ENCODE measurements at regions not wholly inside any gene's neighbourhood (a gene's known extent, or its start where the extent isn't known, plus 50 kb on each side); places are given as distances from the start of the nearest gene placed in this dataset.

DNA sequence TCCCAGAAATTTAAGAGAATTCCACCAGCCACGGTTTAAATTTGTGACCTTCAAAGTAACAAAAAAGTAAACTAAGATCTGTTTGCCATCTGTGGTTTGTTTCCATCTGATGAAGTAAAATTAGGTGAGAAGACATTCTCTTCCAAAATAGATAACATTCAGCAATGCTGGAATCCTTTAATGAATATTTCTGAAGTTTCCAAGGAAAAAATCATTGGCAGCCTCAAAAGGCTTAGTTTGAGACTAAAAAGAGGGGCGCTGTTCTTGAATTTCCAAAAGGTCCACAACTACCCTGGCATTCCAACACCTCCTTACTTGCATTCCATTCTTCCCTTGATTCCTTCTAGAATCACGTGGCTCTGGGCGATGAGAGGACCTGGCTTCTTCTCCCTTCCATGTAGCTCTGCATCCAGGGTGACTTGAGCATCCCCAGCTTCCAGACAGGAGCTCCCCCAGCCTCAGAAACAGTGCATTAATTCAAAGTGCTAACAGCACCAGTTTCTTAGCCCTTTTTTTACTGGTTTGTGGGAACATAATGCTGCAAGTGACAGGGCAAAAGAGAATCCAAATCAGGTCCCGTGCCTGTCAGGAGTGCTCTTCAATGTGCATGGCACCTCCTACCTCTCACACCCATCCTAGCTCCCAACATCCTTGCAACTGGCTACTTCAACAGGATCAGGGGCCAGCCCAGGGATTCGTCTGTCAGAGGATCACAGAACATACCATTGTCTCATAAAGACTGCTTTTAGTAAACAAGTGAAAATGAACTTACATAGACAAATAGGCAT lies 191.5 kb upstream of the S1PR3 start:
- no peak for DNase-seq

DNA sequence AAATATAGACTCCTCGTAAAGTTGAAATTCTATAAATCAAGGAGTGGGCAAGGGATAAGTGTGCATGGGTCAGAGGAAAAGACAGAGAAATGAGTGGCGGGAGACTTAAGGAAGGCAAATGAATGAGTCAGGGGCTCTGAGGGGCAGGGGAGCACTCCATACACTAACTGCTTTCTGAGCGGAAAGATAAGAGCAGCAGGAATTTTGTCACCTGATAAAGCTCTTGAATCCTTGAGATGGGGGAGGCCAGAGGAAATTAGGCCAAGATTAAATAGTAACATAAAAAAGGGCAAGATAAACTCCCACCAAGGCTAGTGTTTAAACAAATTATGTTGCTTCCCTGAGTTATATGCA lies 191.0 kb upstream of the S1PR3 start:
- DNase-seq, result no peak

DNA sequence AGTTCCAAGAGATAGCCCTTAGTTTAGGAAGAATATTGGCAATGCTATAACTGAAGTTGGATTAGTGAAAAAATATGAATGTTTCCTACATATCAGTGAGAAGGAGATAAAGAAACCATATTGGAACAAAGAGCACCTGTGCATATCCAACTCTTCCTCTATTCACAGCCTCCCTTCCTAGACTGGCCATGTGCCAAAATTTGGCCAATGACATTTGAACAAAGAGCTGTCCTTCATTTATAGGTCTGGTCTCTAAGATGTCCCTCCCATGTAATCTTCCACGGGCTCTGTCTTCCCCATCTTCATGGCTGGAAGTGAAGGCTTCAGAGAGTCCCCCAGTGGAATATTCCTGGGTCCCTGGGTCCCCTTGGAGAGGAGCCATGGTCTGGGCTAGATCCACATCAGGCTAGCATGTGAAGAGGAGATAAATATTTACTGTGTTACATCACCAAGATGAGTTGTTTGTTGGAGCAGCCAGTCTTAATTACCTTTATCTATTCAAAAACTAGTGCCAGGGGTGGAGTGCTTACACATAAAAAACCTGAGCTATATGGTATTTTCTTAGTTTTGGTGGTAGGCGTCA lies 190.0 kb upstream of the S1PR3 start:
- no peak for DNase-seq

DNA sequence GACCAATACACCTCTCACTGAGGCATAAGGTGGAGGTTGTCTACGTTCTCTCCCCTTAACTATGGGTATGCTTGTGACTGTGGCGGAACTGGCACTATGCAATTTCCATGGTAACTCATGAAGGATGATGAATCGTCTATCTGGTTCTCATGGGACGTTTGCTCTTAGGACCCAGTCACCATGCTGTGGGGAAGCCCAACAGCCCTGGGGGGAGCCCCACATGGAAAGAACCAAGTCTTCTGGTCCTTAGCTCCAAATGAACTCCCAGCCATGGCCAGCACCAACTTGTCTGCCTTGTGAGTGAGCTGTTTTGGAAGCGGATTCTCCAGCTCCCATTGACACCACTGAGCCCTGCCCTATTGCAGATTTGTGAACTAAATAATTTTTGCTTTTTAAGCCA lies 188.7 kb upstream of the S1PR3 start:
- no peak for DNase-seq

DNA sequence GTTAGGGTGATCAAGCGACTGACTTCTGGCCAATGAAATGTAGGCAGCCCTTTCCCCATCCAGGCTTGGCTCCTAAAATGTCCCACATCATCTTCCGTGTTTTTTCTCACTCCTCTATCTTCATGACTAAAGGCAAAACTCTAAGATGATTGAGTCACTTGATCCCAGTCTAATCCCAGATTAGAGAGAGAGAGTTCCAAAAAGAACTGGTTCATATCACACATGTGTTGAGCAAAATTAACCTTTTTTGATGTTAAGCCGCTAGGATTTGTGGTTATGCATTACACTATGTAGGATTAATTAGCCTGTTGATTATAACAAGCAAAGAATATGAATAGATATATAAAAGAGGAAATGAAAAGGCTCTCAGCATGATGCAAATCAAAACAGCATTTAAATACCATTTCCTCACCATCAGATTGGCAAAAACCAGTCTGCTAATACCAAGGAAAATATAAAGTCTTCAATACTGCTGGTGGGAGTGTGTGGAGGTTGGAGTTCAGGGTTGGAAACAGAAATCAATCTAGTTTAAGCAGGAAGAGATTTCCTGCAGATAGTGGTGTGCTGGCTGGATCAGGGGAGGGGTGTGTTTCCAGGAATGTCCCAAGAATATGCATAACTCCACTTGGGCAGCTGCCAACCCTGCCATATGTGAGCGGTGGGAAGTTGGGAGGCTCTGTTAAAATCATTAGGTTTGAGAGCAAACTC lies 187.6 kb upstream of the S1PR3 start:
- DNase-seq, result no peak

DNA sequence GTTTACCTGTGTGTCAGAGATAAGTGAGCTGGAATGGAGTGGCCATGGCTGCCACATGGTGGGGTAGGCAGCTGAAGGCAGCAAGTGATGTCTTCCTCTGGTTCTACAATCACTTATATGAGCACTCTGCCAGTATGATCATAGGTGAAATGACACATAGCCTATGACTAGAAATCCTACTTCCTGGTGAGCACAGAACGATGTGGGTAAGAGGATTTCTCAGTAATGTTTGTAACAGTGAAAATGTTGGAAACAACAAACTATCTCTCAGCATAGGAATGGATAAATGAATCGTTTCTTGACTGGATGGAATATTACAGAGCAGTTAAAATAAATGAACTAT lies 187.0 kb upstream of the S1PR3 start:
- DNase-seq, result no peak

DNA sequence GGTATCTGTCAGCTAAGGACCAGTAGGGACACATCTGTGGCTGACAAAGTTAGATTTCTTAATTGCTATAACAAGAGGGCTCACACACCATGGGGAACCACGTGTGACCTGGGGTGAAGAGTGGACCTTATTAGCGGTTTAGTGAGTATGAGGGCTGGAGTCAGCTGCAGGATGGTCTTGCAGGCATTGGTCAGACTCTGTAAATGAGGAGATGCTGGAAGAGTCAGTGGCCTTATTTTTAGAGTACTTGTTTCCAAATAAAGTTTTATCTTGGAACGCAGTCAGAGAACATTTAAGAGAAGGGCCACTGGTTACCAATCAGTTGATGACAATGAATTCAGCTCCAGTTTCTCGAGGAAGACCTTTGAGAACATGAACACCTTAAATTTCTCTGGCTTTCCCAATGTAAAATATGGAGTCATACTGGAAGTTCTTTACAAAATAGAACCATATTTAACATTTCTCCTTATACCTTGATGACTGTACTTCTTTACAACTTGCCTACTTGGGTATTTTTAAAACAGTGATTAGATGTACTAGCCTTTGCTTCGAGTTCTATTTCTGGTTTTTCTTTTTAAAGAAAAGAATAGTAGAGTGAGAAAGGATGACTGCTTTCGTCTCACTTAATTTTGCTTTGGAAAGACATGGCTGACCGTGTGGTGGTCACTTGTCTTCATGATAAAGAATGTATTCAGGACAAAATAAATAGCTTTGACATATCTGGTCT lies 185.9 kb upstream of the S1PR3 start:
- no peak for DNase-seq

- no peak for DNase-seq
These were observed 183.8 kb upstream of the S1PR3 start for GRCh38 chr9:88807426-88807825.

GRCh38 chr9:88808019-88808656 lies 183.1 kb upstream of the S1PR3 start:
- no peak for DNase-seq

GRCh38 chr9:88808761-88809354 lies 182.4 kb upstream of the S1PR3 start:
- no peak for DNase-seq

DNA sequence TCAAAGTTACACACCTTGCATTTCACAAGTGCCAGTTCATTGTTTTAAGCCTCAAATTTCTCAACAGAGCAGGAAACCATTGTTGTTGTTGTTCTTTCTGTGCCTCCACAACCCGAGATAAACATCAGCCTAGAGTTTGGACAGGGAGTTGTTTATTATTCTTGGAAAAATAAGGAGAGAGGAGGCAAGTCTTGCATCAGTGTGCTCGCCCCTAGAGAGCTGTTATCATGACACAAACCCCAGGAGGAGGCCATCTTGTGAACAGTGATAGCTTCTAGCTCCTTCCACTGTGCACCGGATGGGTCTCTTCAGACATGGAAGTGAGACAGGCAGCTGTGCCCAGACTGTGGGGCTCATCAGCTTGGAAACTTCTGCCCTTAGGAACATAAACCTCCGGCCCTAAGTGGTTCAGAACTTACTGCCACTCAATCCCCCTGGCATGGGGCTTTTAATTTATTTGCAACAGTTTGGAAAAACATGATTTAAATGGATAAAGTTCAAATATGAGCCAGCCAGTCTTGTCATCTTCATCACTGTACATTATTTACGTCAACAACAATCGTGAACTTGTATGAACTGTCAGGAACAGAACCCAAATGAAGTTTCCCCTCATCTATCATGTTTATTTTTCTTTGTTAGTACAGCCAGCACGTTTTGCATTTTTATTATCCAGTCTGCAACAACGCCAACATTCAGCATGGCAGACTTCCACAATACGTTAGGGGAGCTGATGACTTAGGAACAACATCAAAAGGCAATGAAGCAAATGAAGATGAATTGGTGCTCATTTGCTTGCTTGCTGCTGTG lies 181.7 kb upstream of the S1PR3 start:
- DNase-seq, result no peak

- no peak for DNase-seq
These were observed 180.4 kb upstream of the S1PR3 start for GRCh38 chr9:88810826-88811225.

DNA sequence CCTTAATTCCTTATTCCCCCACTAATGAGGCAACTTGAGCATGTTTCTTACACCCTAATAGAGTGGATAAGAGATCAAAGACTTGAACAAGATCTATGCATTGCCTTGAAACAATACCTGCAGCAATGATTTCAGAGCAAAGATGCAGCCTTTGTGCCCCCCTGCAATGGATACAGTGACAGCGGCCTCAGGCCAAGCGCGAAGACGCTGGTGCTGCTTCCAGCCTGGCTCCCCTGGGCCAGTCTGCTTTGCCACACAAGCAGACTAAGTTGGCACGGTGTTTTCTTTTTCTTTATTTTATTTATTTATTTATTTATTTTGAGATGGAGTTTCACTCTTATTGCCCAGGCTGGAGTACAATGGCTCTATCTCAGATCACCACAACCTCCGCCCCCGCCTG lies 179.8 kb upstream of the S1PR3 start:
- DNase-seq, result no peak

GRCh38 chr9:88812938-88813637 lies 178.2 kb upstream of the S1PR3 start:
- no peak for DNase-seq

GRCh38 chr9:88813638-88814209 lies 177.5 kb upstream of the S1PR3 start:
- no peak for DNase-seq

- no peak for DNase-seq
These were observed 176.7 kb upstream of the S1PR3 start for GRCh38 chr9:88814577-88814976.

GRCh38 chr9:88816141-88816540 lies 175.1 kb upstream of the S1PR3 start:
- DNase-seq, result no peak

GRCh38 chr9:88816591-88816990 lies 174.7 kb upstream of the S1PR3 start:
- no peak for DNase-seq

- no peak for DNase-seq
These were observed 173.6 kb upstream of the S1PR3 start for GRCh38 chr9:88817628-88818027.

DNA sequence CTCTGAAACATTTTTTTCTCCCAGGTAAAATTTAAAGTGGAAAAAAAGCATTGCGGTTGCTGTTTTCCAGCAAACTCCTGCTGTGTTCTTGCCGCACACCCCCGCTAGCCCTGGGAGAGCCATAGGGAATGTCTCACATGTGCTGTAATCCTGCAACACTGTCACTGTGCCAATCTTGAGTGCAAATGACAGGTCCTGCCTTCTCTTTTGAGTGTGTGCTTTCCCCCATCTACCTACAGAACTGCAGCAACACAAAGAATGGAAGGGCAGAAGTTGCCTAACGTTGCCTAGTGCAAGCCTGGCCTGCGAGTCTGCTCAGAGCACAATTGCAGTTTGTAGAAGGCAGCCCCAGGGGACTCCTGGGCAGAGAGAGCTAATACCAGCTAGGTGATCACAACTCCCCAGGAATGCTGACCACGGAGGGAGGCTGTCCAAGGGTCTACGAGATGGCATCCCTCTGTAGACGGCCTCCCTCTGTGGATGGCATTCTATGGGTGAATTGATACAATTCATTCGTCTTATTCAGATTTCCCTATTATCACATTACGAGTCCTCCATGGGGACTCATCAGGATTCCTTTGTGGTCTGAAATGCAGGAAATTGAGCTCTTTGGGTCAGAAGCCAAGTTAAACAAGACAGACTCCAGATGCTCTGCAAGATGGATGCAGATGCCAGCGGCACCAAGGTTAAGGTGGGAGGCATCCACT lies 172.6 kb upstream of the S1PR3 start:
- no peak for DNase-seq

Measured in NCI-H446 treated with DMSO at 0.1 percent for 48 hours (cell line).